OCI-LY1 (cell line): ENCODE measurements at regions not wholly inside any gene's neighbourhood (a gene's known extent, or its start where the extent isn't known, plus 50 kb on each side); places are given as distances from the start of the nearest gene placed in this dataset.
"Not testable (repeated sequence)": the region's sequence is repeated elsewhere in the genome, so short reads cannot be mapped to it uniquely, and the experiment has no call there.

ENCODE experiments used
- H2AFZ ChIP-seq: fragments of 200-600 bp; sonication (generic), shearing (Covaris generic); 2 replicates; pipeline ENCODE4 v1.6.0; 2014; ENCODE audit warnings: antibody characterized with exemption, mild to moderate bottlenecking, low read length
- H3F3A ChIP-seq: fragments of 200-600 bp; sonication (generic), shearing (Covaris generic); 2 replicates; pipeline ENCODE4 v1.6.0; 2014; ENCODE audit warnings: mild to moderate bottlenecking, antibody characterized with exemption, low read length, moderate library complexity; ENCODE audit not compliant: insufficient read depth
- H3K27ac ChIP-seq: fragments of 200-600 bp; sonication (generic); 2 replicates; pipeline ENCODE4 v1.5.1; 2014; ENCODE audit warnings: low read length, mixed run types, mild to moderate bottlenecking, low read depth; ENCODE audit not compliant: poor library complexity, severe bottlenecking
- H3K27me3 ChIP-seq: fragments of 200-600 bp; sonication (generic); 2 replicates; pipeline ENCODE4 v1.6.0; 2014; ENCODE audit warnings: antibody characterized with exemption, mild to moderate bottlenecking, low read length, moderate library complexity; ENCODE audit not compliant: insufficient read depth
- H3K36me3 ChIP-seq: fragments of 200-600 bp; sonication (generic); 2 replicates; pipeline ENCODE4 v1.6.1; 2014; ENCODE audit warnings: mild to moderate bottlenecking, antibody characterized with exemption, low read length, moderate library complexity, mixed read lengths; ENCODE audit not compliant: insufficient read depth
- H3K4me1 ChIP-seq: fragments of 200-600 bp; sonication (generic); 2 replicates; pipeline ENCODE4 v1.5.1; 2014; ENCODE audit warnings: mild to moderate bottlenecking, low read length, moderate library complexity; ENCODE audit not compliant: insufficient read depth, severe bottlenecking
- H3K4me2 ChIP-seq: fragments of 200-600 bp; sonication (generic), shearing (Covaris generic); 2 replicates; pipeline ENCODE4 v1.6.1; 2014; ENCODE audit warnings: low read length
- H3K4me3 ChIP-seq: fragments of 200-600 bp; sonication (generic); 2 replicates; pipeline ENCODE4 v1.5.1; 2014; ENCODE audit warnings: low read length, low read depth, mild to moderate bottlenecking, mixed read lengths; ENCODE audit not compliant: poor library complexity, severe bottlenecking
- H3K79me2 ChIP-seq: fragments of 200-600 bp; shearing (Covaris generic); 2 replicates; pipeline ENCODE4 v1.6.1; 2016; ENCODE audit warnings: mixed run types, low read length, mixed read lengths; ENCODE audit not compliant: insufficient read depth
- H3K9ac ChIP-seq: fragments of 200-600 bp; sonication (generic), shearing (Covaris generic); 2 replicates; pipeline ENCODE4 v1.6.1; 2014; ENCODE audit warnings: mild to moderate bottlenecking, low read length, mixed read lengths
- H3K9me2 ChIP-seq: fragments of 200-600 bp; sonication (generic), shearing (Covaris generic); 2 replicates; pipeline ENCODE4 v1.6.1; 2014; ENCODE audit warnings: low read depth, mild to moderate bottlenecking, low read length, mixed read lengths
- H3K9me3 ChIP-seq: fragments of 200-600 bp; shearing (Covaris generic); 2 replicates; pipeline ENCODE4 v1.6.1; 2014; ENCODE audit warnings: low read length, mixed read lengths
- H4K20me1 ChIP-seq: fragments of 200-600 bp; sonication (generic), shearing (Covaris generic); 2 replicates; pipeline ENCODE4 v1.6.0; 2016; ENCODE audit warnings: mild to moderate bottlenecking, low read length; ENCODE audit not compliant: insufficient read depth
- EZH2 ChIP-seq: fragments of 200-600 bp; sonication (generic), shearing (Covaris generic); IDR thresholded peaks from 2 replicates; pipeline ENCODE4 v1.8.0; 2017; ENCODE audit warnings: borderline replicate concordance, mixed run types, mild to moderate bottlenecking, antibody characterized with exemption, low read length, moderate library complexity, mixed read lengths
- TF ChIP-seq, protein P1 (sequence below): fragments of 200-600 bp; sonication (generic), shearing (Covaris generic); IDR thresholded peaks from 2 replicates; pipeline ENCODE4 v1.5.1; 2017; ENCODE audit warnings: mild to moderate bottlenecking, antibody characterized with exemption, low read length, moderate library complexity, mixed read lengths

DNA sequence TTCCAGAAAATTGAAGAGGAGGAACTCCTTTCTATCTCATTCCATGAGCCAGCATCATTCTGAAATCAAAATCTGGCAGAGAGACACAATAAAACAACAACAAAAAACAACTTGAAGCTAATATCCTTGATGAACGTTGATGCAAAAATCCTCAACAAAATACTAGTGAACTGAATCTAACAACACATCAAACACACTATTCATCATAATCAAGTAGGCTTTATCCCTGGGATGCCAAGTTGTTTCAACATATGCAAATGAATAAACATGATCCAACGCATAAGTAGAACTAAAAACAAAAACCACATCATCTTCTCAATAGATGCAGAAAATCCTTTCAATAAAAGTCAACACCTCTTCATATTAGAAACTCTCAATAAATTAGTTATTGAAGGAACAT is 335.3 kb upstream of the BRINP3 start:
- no peaks in the 10 kb centered on the region for H3K4me1 ChIP-seq
- H3K36me3 ChIP-seq, result no peaks in the 10 kb centered on the region
- H3K9me3 ChIP-seq, result no peaks in the 10 kb centered on the region
- no peaks in the 10 kb centered on the region for H3K27me3 ChIP-seq
- no peaks in the 10 kb centered on the region for H3F3A ChIP-seq
- H3K79me2 ChIP-seq, result no peaks in the 10 kb centered on the region
- TF ChIP-seq EZH2, result no peak
- TF ChIP-seq, protein P1, sequence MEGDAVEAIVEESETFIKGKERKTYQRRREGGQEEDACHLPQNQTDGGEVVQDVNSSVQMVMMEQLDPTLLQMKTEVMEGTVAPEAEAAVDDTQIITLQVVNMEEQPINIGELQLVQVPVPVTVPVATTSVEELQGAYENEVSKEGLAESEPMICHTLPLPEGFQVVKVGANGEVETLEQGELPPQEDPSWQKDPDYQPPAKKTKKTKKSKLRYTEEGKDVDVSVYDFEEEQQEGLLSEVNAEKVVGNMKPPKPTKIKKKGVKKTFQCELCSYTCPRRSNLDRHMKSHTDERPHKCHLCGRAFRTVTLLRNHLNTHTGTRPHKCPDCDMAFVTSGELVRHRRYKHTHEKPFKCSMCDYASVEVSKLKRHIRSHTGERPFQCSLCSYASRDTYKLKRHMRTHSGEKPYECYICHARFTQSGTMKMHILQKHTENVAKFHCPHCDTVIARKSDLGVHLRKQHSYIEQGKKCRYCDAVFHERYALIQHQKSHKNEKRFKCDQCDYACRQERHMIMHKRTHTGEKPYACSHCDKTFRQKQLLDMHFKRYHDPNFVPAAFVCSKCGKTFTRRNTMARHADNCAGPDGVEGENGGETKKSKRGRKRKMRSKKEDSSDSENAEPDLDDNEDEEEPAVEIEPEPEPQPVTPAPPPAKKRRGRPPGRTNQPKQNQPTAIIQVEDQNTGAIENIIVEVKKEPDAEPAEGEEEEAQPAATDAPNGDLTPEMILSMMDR, result no peak
- H3K27ac ChIP-seq, result no peak overlapping the region
- H3K4me2 ChIP-seq, result no peak overlapping the region
- no peaks in the 10 kb centered on the region for H3K9me2 ChIP-seq
- H2AFZ ChIP-seq, result no peak overlapping the region
- H4K20me1 ChIP-seq, result no peaks in the 10 kb centered on the region
- no peak overlapping the region for H3K4me3 ChIP-seq
- H3K9ac ChIP-seq, result no peak overlapping the region

DNA sequence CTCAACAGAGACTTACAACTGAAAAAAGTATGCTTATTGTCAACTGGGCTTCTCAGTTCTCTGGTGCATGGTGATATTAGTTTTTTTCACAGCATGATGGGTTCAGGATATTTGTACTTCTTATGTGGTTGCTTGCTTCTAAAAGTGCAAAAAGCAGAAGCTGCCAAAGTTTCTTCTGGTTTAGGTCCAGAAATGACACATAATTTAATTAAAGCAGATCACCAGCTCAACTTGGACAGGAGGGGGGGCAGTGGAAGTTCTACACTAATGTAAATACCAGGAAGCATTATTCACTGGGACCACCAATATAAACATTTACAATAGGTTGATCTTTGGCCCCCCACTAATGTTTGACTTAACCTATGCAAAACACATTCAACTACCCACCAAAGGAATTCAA is 354.8 kb upstream of the BRINP3 start:
- Histone ChIP-seq H3K4me1 (no peaks in the 10 kb centered on the region), H3F3A (no peaks in the 10 kb centered on the region), H3K27ac (no peak overlapping the region), H3K27me3 (no peaks in the 10 kb centered on the region), H4K20me1 (no peaks in the 10 kb centered on the region), H3K4me2 (no peak overlapping the region), H3K9me3 (no peaks in the 10 kb centered on the region), H3K9me2 (no peaks in the 10 kb centered on the region), H3K9ac (no peak overlapping the region), H3K79me2 (no peaks in the 10 kb centered on the region), H3K4me3 (no peak overlapping the region), H2AFZ (no peak overlapping the region), H3K36me3 (no peaks in the 10 kb centered on the region)
- TF ChIP-seq, protein P1, result no peak
- TF ChIP-seq EZH2, result no peak

DNA sequence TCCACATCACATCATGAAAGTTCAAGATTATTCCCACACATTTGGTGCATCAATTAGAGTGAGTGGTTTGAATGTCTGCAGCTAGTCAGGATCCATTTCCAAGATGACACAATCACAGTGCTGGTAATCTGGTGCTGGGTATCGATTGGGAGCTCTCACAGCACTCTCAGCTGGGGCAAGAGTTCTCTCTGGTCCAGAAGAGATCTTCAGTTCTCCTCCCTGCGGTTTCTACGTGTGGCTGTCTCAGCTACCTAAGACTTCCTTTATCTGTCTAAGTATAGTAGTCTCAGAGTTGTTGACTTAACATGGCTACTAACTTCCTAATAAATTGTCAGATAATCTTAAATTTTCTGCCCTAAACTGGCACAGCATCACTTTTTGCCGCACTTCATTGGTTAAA is 358.0 kb upstream of the BRINP3 start:
- no peaks in the 10 kb centered on the region for H3K9me3 ChIP-seq
- no peak overlapping the region for H3K4me2 ChIP-seq
- no peaks in the 10 kb centered on the region for H3K27me3 ChIP-seq
- H3F3A ChIP-seq, result no peaks in the 10 kb centered on the region
- no peaks in the 10 kb centered on the region for H3K4me1 ChIP-seq
- no peaks in the 10 kb centered on the region for H3K79me2 ChIP-seq
- H4K20me1 ChIP-seq, result no peaks in the 10 kb centered on the region
- H3K9ac ChIP-seq, result no peak overlapping the region
- H3K27ac ChIP-seq, result no peak overlapping the region
- TF ChIP-seq, protein P1, result no peak
- no peak for TF ChIP-seq EZH2
- no peaks in the 10 kb centered on the region for H3K36me3 ChIP-seq
- no peaks in the 10 kb centered on the region for H3K9me2 ChIP-seq
- no peak overlapping the region for H3K4me3 ChIP-seq
- no peak overlapping the region for H2AFZ ChIP-seq

DNA sequence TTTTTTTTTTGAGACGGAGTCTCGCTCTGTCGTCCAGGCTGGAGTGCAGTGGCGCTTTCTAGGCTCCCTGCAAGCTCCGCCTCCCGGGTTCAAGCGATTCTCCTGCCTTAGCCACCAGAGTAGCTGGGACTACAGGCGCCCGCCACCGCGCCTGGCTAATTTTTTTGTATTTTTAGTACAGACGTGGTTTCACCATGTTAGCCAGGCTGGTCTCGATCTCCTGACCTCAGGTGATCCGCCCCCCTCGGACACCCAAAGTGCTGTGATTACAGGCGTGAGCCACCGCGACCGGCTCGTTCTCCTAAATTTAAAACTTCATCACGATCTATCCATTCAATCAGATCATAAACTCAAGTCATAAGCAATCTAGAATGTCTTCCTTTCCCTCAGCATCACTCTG is 359.5 kb upstream of the BRINP3 start:
- H3K9me3 ChIP-seq, H3K4me2 ChIP-seq, H3K36me3 ChIP-seq, H3K4me1 ChIP-seq, H2AFZ ChIP-seq, H3K9me2 ChIP-seq, H3K4me3 ChIP-seq, H3K79me2 ChIP-seq, H3K9ac ChIP-seq, H3K27me3 ChIP-seq, H3K27ac ChIP-seq, H3F3A ChIP-seq, H4K20me1 ChIP-seq: not testable (repeated sequence)
